ENCODE measurements at regions not wholly inside any gene's neighbourhood (a gene's known extent, or its start where the extent isn't known, plus 50 kb on each side); places are given as distances from the start of the nearest gene placed in this dataset.

- no peak for TF ChIP-seq BCL11A (IDR thresholded peaks at IDR 0.05; ENCODE audit: low read depth in 2 of 2, low read length in 2 of 2)
Observed at GRCh38 chr22:27116312-27117086, 459.1 kb downstream of the MIAT start (continued).

Data from H1 (cell line).